NCI-H345 (cell line): ENCODE measurements at regions not wholly inside any gene's neighbourhood (a gene's known extent, or its start where the extent isn't known, plus 50 kb on each side); places are given as distances from the start of the nearest gene placed in this dataset.
A peak's percentile ranks its signal among the peaks of the same experiment; 100 is the strongest.
"Not testable (repeated sequence)": the region's sequence is repeated elsewhere in the genome, so short reads cannot be mapped to it uniquely, and the experiment has no call there.

ENCODE experiments used
- DNase-seq: peaks from one replicate; lab custom pipeline; 2025; lab: John Stamatoyannopoulos, UW

- no peak for DNase-seq
Measured at GRCh38 chr9:34793428-34793827, 83.5 kb upstream of the CCL21 start.

GRCh38 chr9:34783951-34784487, 74.1 kb upstream of the CCL21 start:
- no peak for DNase-seq

GRCh38 chr9:34782372-34782771, 72.4 kb upstream of the CCL21 start:
- no peak for DNase-seq

- DNase-seq: no peak
Measured at GRCh38 chr9:34777666-34778065, 67.7 kb upstream of the CCL21 start.

GRCh38 chr9:34773955-34774354, 64.0 kb upstream of the CCL21 start:
- no peak for DNase-seq

GRCh38 chr9:34773306-34773910, 63.5 kb upstream of the CCL21 start:
- DNase-seq: no peak

- no peak for DNase-seq
Measured at GRCh38 chr9:34771007-34771406, 61.1 kb upstream of the CCL21 start.

GRCh38 chr9:34767087-34767486, 57.2 kb upstream of the CCL21 start:
- not testable (repeated sequence) for DNase-seq

- peak; percentile 60 for DNase-seq
Measured at GRCh38 chr9:34760196-34761040, 50.5 kb upstream of the CCL21 start.
